ENCODE measurements at regions not wholly inside any gene's neighbourhood (a gene's known extent, or its start where the extent isn't known, plus 50 kb on each side); places are given as distances from the start of the nearest gene placed in this dataset.

- no peak overlapping the region for H3K27ac Mint-ChIP-seq
- no peaks in the 10 kb centered on the region for H3K36me3 Mint-ChIP-seq (ENCODE audit: low read depth)
- H3K9me3 Mint-ChIP-seq: peaks cover 5% of the 10 kb centered on the region
- peaks cover 4% of the 10 kb centered on the region for H3K27me3 Mint-ChIP-seq (ENCODE audit: low read depth)
- no peaks in the 10 kb centered on the region for H3K4me1 Mint-ChIP-seq (ENCODE audit: low read depth)
- H3K4me3 Mint-ChIP-seq: no peak overlapping the region
Observed at GRCh38 chr4:89379511-89380044, 72.0 kb upstream of the GPRIN3 start.

GRCh38 chr4:89373394-89373793 is 65.8 kb upstream of the GPRIN3 start:
- no peaks in the 10 kb centered on the region for H3K4me1 Mint-ChIP-seq (ENCODE audit: low read depth)
- no peaks in the 10 kb centered on the region for H3K27me3 Mint-ChIP-seq (ENCODE audit: low read depth)
- H3K36me3 Mint-ChIP-seq (ENCODE audit: low read depth): peaks cover 2% of the 10 kb centered on the region
- peaks cover 4% of the 10 kb centered on the region for H3K9me3 Mint-ChIP-seq
- no peak overlapping the region for H3K27ac Mint-ChIP-seq
- no peak overlapping the region for H3K4me3 Mint-ChIP-seq

- Mint-ChIP-seq H3K27ac (no peak overlapping the region), H3K4me3 (no peak overlapping the region), H3K36me3 (ENCODE audit: low read depth) (peaks cover 2% of the 10 kb centered on the region), H3K4me1 (ENCODE audit: low read depth) (peaks cover 1% of the 10 kb centered on the region), H3K9me3 (peaks cover 8% of the 10 kb centered on the region), H3K27me3 (ENCODE audit: low read depth) (no peaks in the 10 kb centered on the region)
Observed at GRCh38 chr4:89371614-89372013, 64.0 kb upstream of the GPRIN3 start.

GRCh38 chr4:89369581-89369980 is 62.0 kb upstream of the GPRIN3 start:
- Mint-ChIP-seq H3K9me3 (peaks cover 10% of the 10 kb centered on the region), H3K4me1 (ENCODE audit: low read depth) (peaks cover 7% of the 10 kb centered on the region), H3K27me3 (ENCODE audit: low read depth) (no peaks in the 10 kb centered on the region), H3K36me3 (ENCODE audit: low read depth) (peaks cover 4% of the 10 kb centered on the region), H3K4me3 (no peak overlapping the region), H3K27ac (no peak overlapping the region)

- Mint-ChIP-seq H3K4me1 (ENCODE audit: low read depth) (peaks cover 13% of the 10 kb centered on the region), H3K4me3 (no peak overlapping the region), H3K36me3 (ENCODE audit: low read depth) (peaks cover 6% of the 10 kb centered on the region), H3K27me3 (ENCODE audit: low read depth) (peaks cover 2% of the 10 kb centered on the region), H3K27ac (no peak overlapping the region), H3K9me3 (peaks cover 16% of the 10 kb centered on the region)
Observed at GRCh38 chr4:89368861-89369260, 61.3 kb upstream of the GPRIN3 start.

GRCh38 chr4:89365776-89366175 is 58.2 kb upstream of the GPRIN3 start:
- Mint-ChIP-seq H3K4me3 (no peak overlapping the region), H3K4me1 (ENCODE audit: low read depth) (peaks cover 13% of the 10 kb centered on the region), H3K36me3 (ENCODE audit: low read depth) (peaks cover 6% of the 10 kb centered on the region), H3K27me3 (ENCODE audit: low read depth) (peaks cover 4% of the 10 kb centered on the region), H3K9me3 (peaks cover 17% of the 10 kb centered on the region), H3K27ac (no peak overlapping the region)

- peaks cover 13% of the 10 kb centered on the region for H3K4me1 Mint-ChIP-seq (ENCODE audit: low read depth)
- peaks cover 17% of the 10 kb centered on the region for H3K9me3 Mint-ChIP-seq
- H3K27ac Mint-ChIP-seq: no peak overlapping the region
- H3K36me3 Mint-ChIP-seq (ENCODE audit: low read depth): peaks cover 6% of the 10 kb centered on the region
- peaks cover 4% of the 10 kb centered on the region for H3K27me3 Mint-ChIP-seq (ENCODE audit: low read depth)
- no peak overlapping the region for H3K4me3 Mint-ChIP-seq
Observed at GRCh38 chr4:89365375-89365774, 57.8 kb upstream of the GPRIN3 start.

GRCh38 chr4:89364541-89364940 is 56.9 kb upstream of the GPRIN3 start:
- no peak overlapping the region for H3K4me3 Mint-ChIP-seq
- H3K36me3 Mint-ChIP-seq (ENCODE audit: low read depth): peaks cover 5% of the 10 kb centered on the region
- H3K4me1 Mint-ChIP-seq (ENCODE audit: low read depth): peaks cover 13% of the 10 kb centered on the region
- peaks cover 17% of the 10 kb centered on the region for H3K9me3 Mint-ChIP-seq
- peaks cover 4% of the 10 kb centered on the region for H3K27me3 Mint-ChIP-seq (ENCODE audit: low read depth)
- no peak overlapping the region for H3K27ac Mint-ChIP-seq

GRCh38 chr4:89363786-89364185 is 56.2 kb upstream of the GPRIN3 start:
- peaks cover 15% of the 10 kb centered on the region for H3K9me3 Mint-ChIP-seq
- H3K4me3 Mint-ChIP-seq: no peak overlapping the region
- no peak overlapping the region for H3K27ac Mint-ChIP-seq
- H3K36me3 Mint-ChIP-seq (ENCODE audit: low read depth): peaks cover 6% of the 10 kb centered on the region
- H3K27me3 Mint-ChIP-seq (ENCODE audit: low read depth): peaks cover 4% of the 10 kb centered on the region
- peaks cover 13% of the 10 kb centered on the region for H3K4me1 Mint-ChIP-seq (ENCODE audit: low read depth)

GRCh38 chr4:89358935-89359638 is 51.5 kb upstream of the GPRIN3 start:
- peaks cover 4% of the 10 kb centered on the region for H3K9me3 Mint-ChIP-seq
- peaks cover 4% of the 10 kb centered on the region for H3K36me3 Mint-ChIP-seq (ENCODE audit: low read depth)
- H3K4me1 Mint-ChIP-seq (ENCODE audit: low read depth): peaks cover 4% of the 10 kb centered on the region
- peaks cover 19% of the 10 kb centered on the region for H3K27me3 Mint-ChIP-seq (ENCODE audit: low read depth)
- no peak overlapping the region for H3K4me3 Mint-ChIP-seq
- H3K27ac Mint-ChIP-seq: no peak overlapping the region

- peaks cover 1% of the 10 kb centered on the region for H3K4me1 Mint-ChIP-seq (ENCODE audit: low read depth)
- peaks cover 15% of the 10 kb centered on the region for H3K27me3 Mint-ChIP-seq (ENCODE audit: low read depth)
- H3K36me3 Mint-ChIP-seq (ENCODE audit: low read depth): peaks cover 2% of the 10 kb centered on the region
- H3K4me3 Mint-ChIP-seq: no peak overlapping the region
- no peaks in the 10 kb centered on the region for H3K9me3 Mint-ChIP-seq
- no peak overlapping the region for H3K27ac Mint-ChIP-seq
Observed at GRCh38 chr4:89357787-89358186, 50.2 kb upstream of the GPRIN3 start.

Data from T-helper 1 cell treated with Interleukin-12 subunit alpha and Interleukin-12 subunit beta and Interleukin-4 antibody, amounts not matched to agents 30 μg/mL and 1 μg/mL, for 36 hours (primary cell).